ENCODE measurements at regions not wholly inside any gene's neighbourhood (a gene's known extent, or its start where the extent isn't known, plus 50 kb on each side); places are given as distances from the start of the nearest gene placed in this dataset.
"Not testable (repeated sequence)": the region's sequence is repeated elsewhere in the genome, so short reads cannot be mapped to it uniquely, and the experiment has no call there.

GRCh38 chr6:15160812-15161211, 85.1 kb upstream of the JARID2 start:
- Mint-ChIP-seq H3K4me1 (ENCODE audit: low read depth, unreplicated experiment) (no peaks in the 10 kb centered on the region), H3K27ac (ENCODE audit: unreplicated experiment) (no peak overlapping the region), H3K4me3 (ENCODE audit: unreplicated experiment) (no peak overlapping the region), H3K27me3 (ENCODE audit: low read depth, unreplicated experiment) (no peaks in the 10 kb centered on the region), H3K36me3 (ENCODE audit: low read depth, unreplicated experiment) (no peaks in the 10 kb centered on the region), H3K9me3 (ENCODE audit: unreplicated experiment) (no peaks in the 10 kb centered on the region)
- Histone ChIP-seq H3K9ac (ENCODE audit: low read length) (no peak overlapping the region), H3K4me3 (ENCODE audit: insufficient read depth, low read depth, low read length) (no peak overlapping the region), H3K27ac (ENCODE audit: low read depth, low read length) (no peak overlapping the region), H3K4me2 (ENCODE audit: low read length) (no peak overlapping the region), H3K27me3 (ENCODE audit: insufficient read depth, low read length) (no peaks in the 10 kb centered on the region), H3K4me1 (ENCODE audit: insufficient read depth, low read length) (no peaks in the 10 kb centered on the region), H3K79me2 (ENCODE audit: insufficient read depth, low read length) (no peaks in the 10 kb centered on the region), H4K20me1 (ENCODE audit: insufficient read depth, low read length) (no peaks in the 10 kb centered on the region), H2AFZ (ENCODE audit: low read depth, low read length) (no peak overlapping the region), H3K36me3 (ENCODE audit: insufficient read depth, low read length) (no peaks in the 10 kb centered on the region), H3K9me3 (ENCODE audit: insufficient read depth, low read depth, low read length) (no peaks in the 10 kb centered on the region)
- FAIRE-seq (no peak), DNase-seq (ENCODE audit: low read depth) (peak; percentile 16)
- TF ChIP-seq EZH2 (IDR thresholded peaks at IDR 0.05; ENCODE audit: insufficient read depth, low read length), result no peak
- TF ChIP-seq, protein P1, sequence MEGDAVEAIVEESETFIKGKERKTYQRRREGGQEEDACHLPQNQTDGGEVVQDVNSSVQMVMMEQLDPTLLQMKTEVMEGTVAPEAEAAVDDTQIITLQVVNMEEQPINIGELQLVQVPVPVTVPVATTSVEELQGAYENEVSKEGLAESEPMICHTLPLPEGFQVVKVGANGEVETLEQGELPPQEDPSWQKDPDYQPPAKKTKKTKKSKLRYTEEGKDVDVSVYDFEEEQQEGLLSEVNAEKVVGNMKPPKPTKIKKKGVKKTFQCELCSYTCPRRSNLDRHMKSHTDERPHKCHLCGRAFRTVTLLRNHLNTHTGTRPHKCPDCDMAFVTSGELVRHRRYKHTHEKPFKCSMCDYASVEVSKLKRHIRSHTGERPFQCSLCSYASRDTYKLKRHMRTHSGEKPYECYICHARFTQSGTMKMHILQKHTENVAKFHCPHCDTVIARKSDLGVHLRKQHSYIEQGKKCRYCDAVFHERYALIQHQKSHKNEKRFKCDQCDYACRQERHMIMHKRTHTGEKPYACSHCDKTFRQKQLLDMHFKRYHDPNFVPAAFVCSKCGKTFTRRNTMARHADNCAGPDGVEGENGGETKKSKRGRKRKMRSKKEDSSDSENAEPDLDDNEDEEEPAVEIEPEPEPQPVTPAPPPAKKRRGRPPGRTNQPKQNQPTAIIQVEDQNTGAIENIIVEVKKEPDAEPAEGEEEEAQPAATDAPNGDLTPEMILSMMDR (IDR thresholded peaks at IDR 0.05; ENCODE audit: insufficient read depth, low read depth, low read length), result no peak

- not testable (repeated sequence) for H3K9ac ChIP-seq (ENCODE audit: low read length); H3K9me3 Mint-ChIP-seq (ENCODE audit: unreplicated experiment); H3K4me2 ChIP-seq (ENCODE audit: low read length); H4K20me1 ChIP-seq (ENCODE audit: insufficient read depth, low read length); H3K4me1 Mint-ChIP-seq (ENCODE audit: low read depth, unreplicated experiment); H3K36me3 ChIP-seq (ENCODE audit: insufficient read depth, low read length); H3K27ac ChIP-seq (ENCODE audit: low read depth, low read length); H2AFZ ChIP-seq (ENCODE audit: low read depth, low read length); H3K27ac Mint-ChIP-seq (ENCODE audit: unreplicated experiment); H3K4me3 Mint-ChIP-seq (ENCODE audit: unreplicated experiment); FAIRE-seq; H3K9me3 ChIP-seq (ENCODE audit: insufficient read depth, low read depth, low read length); H3K4me3 ChIP-seq (ENCODE audit: insufficient read depth, low read depth, low read length); DNase-seq (ENCODE audit: low read depth); H3K36me3 Mint-ChIP-seq (ENCODE audit: low read depth, unreplicated experiment); H3K27me3 Mint-ChIP-seq (ENCODE audit: low read depth, unreplicated experiment); H3K4me1 ChIP-seq (ENCODE audit: insufficient read depth, low read length); H3K27me3 ChIP-seq (ENCODE audit: insufficient read depth, low read length); H3K79me2 ChIP-seq (ENCODE audit: insufficient read depth, low read length)
These were observed 81.0 kb upstream of the JARID2 start for GRCh38 chr6:15164855-15165254.

DNA sequence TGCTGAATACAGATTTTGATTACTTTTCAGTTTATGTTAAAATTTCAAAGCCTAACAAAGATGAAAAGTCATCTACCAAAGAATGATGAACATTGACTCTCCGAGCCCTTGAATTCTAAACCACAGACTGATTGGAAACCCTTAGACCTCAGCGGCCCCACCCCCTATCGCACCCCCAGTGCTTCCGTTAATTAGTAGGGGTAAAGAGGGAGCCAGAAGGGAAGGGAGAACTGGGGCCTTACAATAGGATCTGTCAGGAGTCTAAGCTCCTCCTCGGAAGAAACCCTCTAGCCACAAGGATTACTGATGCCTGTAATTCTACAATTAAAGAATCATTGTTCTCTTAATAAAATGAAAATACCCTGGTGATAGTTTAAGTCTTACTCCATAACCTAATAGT, 79.7 kb upstream of the JARID2 start:
- Histone ChIP-seq H3K36me3 (ENCODE audit: insufficient read depth, low read length) (no peaks in the 10 kb centered on the region), H3K27ac (ENCODE audit: low read depth, low read length) (no peak overlapping the region), H4K20me1 (ENCODE audit: insufficient read depth, low read length) (no peaks in the 10 kb centered on the region), H3K4me2 (ENCODE audit: low read length) (no peak overlapping the region), H2AFZ (ENCODE audit: low read depth, low read length) (no peak overlapping the region), H3K4me1 (ENCODE audit: insufficient read depth, low read length) (no peaks in the 10 kb centered on the region), H3K79me2 (ENCODE audit: insufficient read depth, low read length) (no peaks in the 10 kb centered on the region), H3K9ac (ENCODE audit: low read length) (no peak overlapping the region), H3K27me3 (ENCODE audit: insufficient read depth, low read length) (no peaks in the 10 kb centered on the region), H3K4me3 (ENCODE audit: insufficient read depth, low read depth, low read length) (no peak overlapping the region), H3K9me3 (ENCODE audit: insufficient read depth, low read depth, low read length) (no peaks in the 10 kb centered on the region)
- H3K4me1 Mint-ChIP-seq (ENCODE audit: low read depth, unreplicated experiment), result no peaks in the 10 kb centered on the region
- DNase-seq (ENCODE audit: low read depth), result no peak
- no peaks in the 10 kb centered on the region for H3K36me3 Mint-ChIP-seq (ENCODE audit: low read depth, unreplicated experiment)
- H3K27me3 Mint-ChIP-seq (ENCODE audit: low read depth, unreplicated experiment), result no peaks in the 10 kb centered on the region
- no peak overlapping the region for H3K4me3 Mint-ChIP-seq (ENCODE audit: unreplicated experiment)
- no peaks in the 10 kb centered on the region for H3K9me3 Mint-ChIP-seq (ENCODE audit: unreplicated experiment)
- TF ChIP-seq EZH2 (IDR thresholded peaks at IDR 0.05; ENCODE audit: insufficient read depth, low read length), result no peak
- TF ChIP-seq, protein P1 (IDR thresholded peaks at IDR 0.05; ENCODE audit: insufficient read depth, low read depth, low read length), result no peak
- H3K27ac Mint-ChIP-seq (ENCODE audit: unreplicated experiment), result no peak overlapping the region
- FAIRE-seq, result no peak
